Transverse colon (tissue), 4 donors: ENCODE measurements at regions not wholly inside any gene's neighbourhood (a gene's known extent, or its start where the extent isn't known, plus 50 kb on each side); places are given as distances from the start of the nearest gene placed in this dataset.

Source experiments
- DNase-seq: peaks from one replicate; pipeline ENCODE4 v3.0.0-alpha.2; 2019
- H3K27ac ChIP-seq, 4 donors: fragments of 200-600 bp; sonication (generic); 2 replicates each; pipeline ENCODE4 v1.5.1; 2016 to 2018; ENCODE audit warnings: inconsistent platforms in 4 of 4
- H3K27me3 ChIP-seq: fragments of 200-600 bp; sonication (generic); 2 replicates; pipeline ENCODE4 v1.5.1; 2017; ENCODE audit warnings: inconsistent platforms
- H3K36me3 ChIP-seq, 4 donors: fragments of 200-600 bp; sonication (generic); 2 replicates each; pipeline ENCODE4 v1.5.1; 2017 to 2019; ENCODE audit warnings: inconsistent platforms in 4 of 4
- H3K4me1 ChIP-seq, 4 donors: fragments of 200-600 bp; sonication (generic); 2 replicates each; pipeline ENCODE4 v1.5.1; 2017 to 2020; ENCODE audit warnings: inconsistent platforms in 4 of 4
- H3K4me3 ChIP-seq, 4 donors: fragments of 200-600 bp; sonication (generic); 1 replicate in 1 of 4; 2 replicates in 3 of 4; pipeline versions ENCODE4 v1.5.1 to v1.6.1; 2017 to 2019; ENCODE audit warnings: inconsistent platforms in 4 of 4
- H3K9me3 ChIP-seq, 2 donors: fragments of 200-600 bp; sonication (generic); 2 replicates each; pipeline ENCODE4 v1.5.1; 2017 to 2019; ENCODE audit warnings: inconsistent platforms in 2 of 2
- CTCF ChIP-seq, 5 experiments: fragments of 200-600 bp in 3 of 5; fragments of 450-650 bp in 2 of 5; sonication (generic) in 3 of 5; IDR thresholded peaks; 1 replicate in 2 of 5; 2 replicates in 3 of 5; pipeline ENCODE4 v1.5.1; 2016 to 2017; ENCODE audit warnings: antibody characterized with exemption in 5 of 5, inconsistent platforms in 3 of 5, mild to moderate bottlenecking in 2 of 5, moderate library complexity in 1 of 5
- EP300 ChIP-seq: sonication (generic); formaldehyde crosslinking; IDR thresholded peaks from one replicate; pipeline ENCODE4 v1.6.1; 2017; ENCODE audit warnings: antibody characterized with exemption, low read depth
- POLR2A ChIP-seq: fragments of 450-650 bp; IDR thresholded peaks from one replicate; pipeline ENCODE4 v1.6.1; 2016; ENCODE audit warnings: antibody characterized with exemption, mild to moderate bottlenecking, moderate library complexity
- POLR2AphosphoS5 ChIP-seq, 3 donors: sonication (generic); formaldehyde crosslinking; IDR thresholded peaks; one replicate each; pipeline ENCODE4 v1.6.1; 2016; ENCODE audit warnings: antibody characterized with exemption in 3 of 3
- WGBS, 2 donors: methylation state at CpG; one replicate each; pipeline ENCODE4 v1.1.5; 2018; ENCODE audit warnings: low coverage in 1 of 2; 5-methylcytosine and 5-hydroxymethylcytosine counted together
- in situ Hi-C, 4 donors: fragments of 200-750 bp; cut with MboI; loops; one replicate each; pipeline versions ENCODE4 v1.15.0 to v1.15.1; 2017; ENCODE audit warnings: low sequenced_read_pairs in 3 of 4, low pct_ligation_motif_present in 1 of 4, low pct_unique_long_range_greater_than_20kb in 1 of 4
- intact Hi-C: fragments of 100-400 bp; cut with DNase I; formaldehyde crosslinking; loops from one replicate; pipeline ENCODE4 v1.15.1; 2023; ENCODE audit warnings: low total_unique reads

DNA sequence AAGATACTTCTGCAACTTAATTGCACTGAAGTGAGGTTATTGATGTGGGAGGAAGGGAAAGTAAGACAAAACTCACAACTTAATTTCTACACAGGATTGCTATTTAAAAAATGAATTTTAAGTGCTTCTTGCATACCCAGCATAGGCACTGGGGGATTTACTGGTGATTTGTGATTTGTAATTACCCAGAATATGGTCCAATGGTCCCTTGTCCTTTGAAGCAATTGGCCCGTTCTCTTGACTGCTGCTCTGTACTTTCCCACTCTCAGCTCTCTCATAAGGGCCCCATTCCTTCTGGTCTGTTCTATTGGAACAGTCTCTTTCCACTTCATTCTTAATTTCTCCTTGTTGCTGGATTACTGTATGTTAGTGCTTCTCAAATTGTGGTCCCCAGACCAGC, 75.4 kb upstream of the SPATA31D4 start:
- in situ Hi-C loops (loop anchor here in 1 of 4 donors (25.0 kb wide), 1 partner anchor 759 kb away; no protein-coding TSS in a partner anchor), intact Hi-C loops (no loop called here)
- Histone ChIP-seq H3K4me1 (peaks cover 0 to 16% (median 0%) of the 10 kb centered on the region in 4 donors), H3K4me3 (no peak overlapping the region), H3K9me3 (no peaks in the 10 kb centered on the region), H3K36me3 (no peaks in the 10 kb centered on the region), H3K27me3 (no peaks in the 10 kb centered on the region), H3K27ac (no peak overlapping the region)
- no peak for DNase-seq
- TF ChIP-seq EP300 (no peak), CTCF (IDR thresholded peaks at IDR 0.05) (no peak), POLR2AphosphoS5 (IDR thresholded peaks at IDR 0.05) (no peak), POLR2A (no peak)
- WGBS, 2 donors: 97% methylated on average over 1 of the region's 1 CpG; no CpG with 5 or more reads in 1 of the 2 donors

GRCh38 chr9:81855538-81855937, 72.7 kb upstream of the SPATA31D4 start:
- TF ChIP-seq EP300 (no peak), POLR2AphosphoS5 (IDR thresholded peaks at IDR 0.05) (no peak), POLR2A (no peak), CTCF (IDR thresholded peaks at IDR 0.05) (no peak)
- no peak for DNase-seq
- 44 to 51% methylated on average over 2 of the region's 2 CpGs for WGBS, 2 donors

GRCh38 chr9:81858657-81859430, 69.4 kb upstream of the SPATA31D4 start:
- DNase-seq: no peak
- in situ Hi-C loops (loop anchor here in 1 of 4 donors (25.0 kb wide), 1 partner anchor 753 kb away; no protein-coding TSS in a partner anchor), intact Hi-C loops (no loop called here)
- 81% methylated on average over 5 to 6 of the region's 6 CpGs for WGBS, 2 donors
- Histone ChIP-seq H3K4me3 (no peak overlapping the region), H3K27ac (no peak overlapping the region), H3K36me3 (no peaks in the 10 kb centered on the region), H3K9me3 (no peaks in the 10 kb centered on the region), H3K27me3 (no peaks in the 10 kb centered on the region), H3K4me1 (no peaks in the 10 kb centered on the region)
- TF ChIP-seq POLR2A (no peak), EP300 (no peak), CTCF (IDR thresholded peaks at IDR 0.05) (no peak), POLR2AphosphoS5 (IDR thresholded peaks at IDR 0.05) (no peak)

More at GRCh38 chr9:81855538-81855937, 72.7 kb upstream of the SPATA31D4 start:
- H3K4me1 ChIP-seq: peaks cover 0 to 2% (median 0%) of the 10 kb centered on the region in 4 donors
- H3K36me3 ChIP-seq: no peaks in the 10 kb centered on the region
- no peaks in the 10 kb centered on the region for H3K9me3 ChIP-seq
- no peaks in the 10 kb centered on the region for H3K27me3 ChIP-seq
- in situ Hi-C loops (loop anchor here in 1 of 4 donors (25.0 kb wide), 1 partner anchor 757 kb away; no protein-coding TSS in a partner anchor), intact Hi-C loops (no loop called here)
- no peak overlapping the region for H3K27ac ChIP-seq
- no peak overlapping the region for H3K4me3 ChIP-seq

DNA sequence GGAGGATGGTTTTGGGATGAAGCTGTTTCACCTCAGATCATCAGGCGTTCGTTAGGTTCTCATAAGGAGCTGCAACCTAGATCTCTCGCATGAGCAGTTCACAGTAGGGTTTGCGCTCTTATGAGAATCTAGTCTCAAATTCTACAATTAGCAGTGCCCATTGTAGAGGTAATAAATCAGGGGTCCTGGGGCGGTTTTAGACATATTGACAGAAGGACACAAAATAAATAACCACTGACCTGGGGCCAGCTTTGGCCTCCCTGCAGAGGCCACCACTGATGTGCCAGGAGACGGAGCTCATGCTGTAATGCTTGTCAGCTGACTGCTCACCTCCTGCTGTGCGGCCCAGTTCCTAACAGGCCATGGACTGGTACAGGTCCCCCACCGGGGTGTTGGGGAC, 67.6 kb upstream of the SPATA31D4 start:
- no peak for DNase-seq
- Histone ChIP-seq H3K27ac (no peak overlapping the region), H3K27me3 (no peaks in the 10 kb centered on the region), H3K4me3 (no peak overlapping the region), H3K9me3 (no peaks in the 10 kb centered on the region), H3K4me1 (no peaks in the 10 kb centered on the region), H3K36me3 (no peaks in the 10 kb centered on the region)
- in situ Hi-C loops (loop anchor here in 1 of 4 donors (25.0 kb wide), 1 partner anchor 752 kb away; no protein-coding TSS in a partner anchor), intact Hi-C loops (no loop called here)
- 89% methylated on average over 8 of the region's 8 CpGs; no CpG with 5 or more reads in 1 of the 2 donors for WGBS, 2 donors
- no peak for TF ChIP-seq EP300
- TF ChIP-seq POLR2A: no peak
- no peak for TF ChIP-seq CTCF (IDR thresholded peaks at IDR 0.05)
- TF ChIP-seq POLR2AphosphoS5 (IDR thresholded peaks at IDR 0.05): no peak
